Thoracic aorta (tissue), 2 donors: ENCODE measurements at regions not wholly inside any gene's neighbourhood (a gene's known extent, or its start where the extent isn't known, plus 50 kb on each side); places are given as distances from the start of the nearest gene placed in this dataset.
"Not testable (repeated sequence)": the region's sequence is repeated elsewhere in the genome, so short reads cannot be mapped to it uniquely, and the experiment has no call there.

ENCODE experiments used
- ATAC-seq: fragments of 150-250 bp; one replicate; pipeline ENCODE4 v1.8.0; 2017; ENCODE audit warnings: low read depth; ENCODE audit not compliant: insufficient number of reproducible peaks, low FRiP score
- DNase-seq: peaks from one replicate; pipeline ENCODE4 v3.0.0-alpha.2; 2020; ENCODE audit warnings: low spot score
- H3K27ac ChIP-seq, 2 donors: fragments of 200-600 bp; sonication (generic); 1 replicate in 1 of 2; 2 replicates in 1 of 2; pipeline ENCODE4 v1.5.1; 2016; ENCODE audit warnings: mild to moderate bottlenecking in 2 of 2, moderate library complexity in 2 of 2
- H3K27me3 ChIP-seq: fragments of 200-600 bp; sonication (generic); replicated peaks from 2 replicates; pipeline ENCODE4 v1.6.0; 2016; ENCODE audit warnings: mild to moderate bottlenecking; ENCODE audit not compliant: insufficient read depth
- H3K36me3 ChIP-seq: fragments of 200-600 bp; sonication (generic); one replicate; pipeline ENCODE4 v1.5.1; 2016
- H3K4me1 ChIP-seq, 2 donors: fragments of 200-600 bp; sonication (generic); 1 replicate in 1 of 2; 2 replicates in 1 of 2; pipeline versions ENCODE4 v1.5.1 to v1.6.0; 2016; ENCODE audit warnings: low read depth in 2 of 2, mild to moderate bottlenecking in 1 of 2; ENCODE audit not compliant: control insufficient read depth in 1 of 2
- H3K4me3 ChIP-seq: fragments of 200-600 bp; sonication (generic); 2 replicates; pipeline ENCODE4 v1.5.1; 2016; ENCODE audit warnings: mild to moderate bottlenecking
- H3K9me3 ChIP-seq: fragments of 200-600 bp; sonication (generic); 2 replicates; pipeline ENCODE4 v1.5.1; 2016
- CTCF ChIP-seq: fragments of 200-600 bp; sonication (generic); IDR thresholded peaks from one replicate; pipeline ENCODE4 v1.5.1; 2019; ENCODE audit warnings: antibody characterized with exemption

GRCh38 chr2:62603154-62603712, 97.2 kb upstream of the TMEM17 start:
- DNase-seq (no peak), ATAC-seq (no peak)
- H3K4me1 ChIP-seq: no peaks in the 10 kb centered on the region
- no peaks in the 10 kb centered on the region for H3K9me3 ChIP-seq
- no peaks in the 10 kb centered on the region for H3K27me3 ChIP-seq
- TF ChIP-seq CTCF: no peak
- H3K27ac ChIP-seq: no peak overlapping the region
- H3K4me3 ChIP-seq: no peak overlapping the region
- H3K36me3 ChIP-seq: no peaks in the 10 kb centered on the region

GRCh38 chr2:62599674-62600410, 93.8 kb upstream of the TMEM17 start:
- not testable (repeated sequence) for DNase-seq, ATAC-seq, H3K36me3 ChIP-seq, H3K9me3 ChIP-seq, H3K27ac ChIP-seq, H3K27me3 ChIP-seq, H3K4me3 ChIP-seq, H3K4me1 ChIP-seq

GRCh38 chr2:62597323-62597722, 91.3 kb upstream of the TMEM17 start:
- no peak for DNase-seq
- Histone ChIP-seq H3K27me3 (no peaks in the 10 kb centered on the region), H3K36me3 (no peaks in the 10 kb centered on the region), H3K4me1 (peaks cover 0 to 8% of the 10 kb centered on the region in 2 donors), H3K27ac (no peak overlapping the region), H3K9me3 (no peaks in the 10 kb centered on the region), H3K4me3 (no peak overlapping the region)
- no peak for TF ChIP-seq CTCF
- no peak for ATAC-seq

GRCh38 chr2:62596061-62596921, 90.3 kb upstream of the TMEM17 start:
- DNase-seq: no peak
- H3K9me3 ChIP-seq: no peaks in the 10 kb centered on the region
- H3K36me3 ChIP-seq: no peaks in the 10 kb centered on the region
- no peak overlapping the region for H3K4me3 ChIP-seq
- TF ChIP-seq CTCF: no peak
- H3K4me1 ChIP-seq: peaks cover 0 to 8% of the 10 kb centered on the region in 2 donors
- H3K27ac ChIP-seq: no peak overlapping the region
- ATAC-seq: no peak
- no peaks in the 10 kb centered on the region for H3K27me3 ChIP-seq

- H3K27ac ChIP-seq: no peak overlapping the region
Measured at GRCh38 chr2:62595474-62595873, 89.5 kb upstream of the TMEM17 start.

More at GRCh38 chr2:62595474-62595873, 89.5 kb upstream of the TMEM17 start:
- Histone ChIP-seq H3K4me1 (peaks cover 0 to 8% of the 10 kb centered on the region in 2 donors), H3K4me3 (no peak overlapping the region), H3K27me3 (no peaks in the 10 kb centered on the region), H3K36me3 (no peaks in the 10 kb centered on the region), H3K9me3 (no peaks in the 10 kb centered on the region)
- TF ChIP-seq CTCF: no peak
- DNase-seq (no peak), ATAC-seq (no peak)
